ENCODE measurements at regions not wholly inside any gene's neighbourhood (a gene's known extent, or its start where the extent isn't known, plus 50 kb on each side); places are given as distances from the start of the nearest gene placed in this dataset.

DNA sequence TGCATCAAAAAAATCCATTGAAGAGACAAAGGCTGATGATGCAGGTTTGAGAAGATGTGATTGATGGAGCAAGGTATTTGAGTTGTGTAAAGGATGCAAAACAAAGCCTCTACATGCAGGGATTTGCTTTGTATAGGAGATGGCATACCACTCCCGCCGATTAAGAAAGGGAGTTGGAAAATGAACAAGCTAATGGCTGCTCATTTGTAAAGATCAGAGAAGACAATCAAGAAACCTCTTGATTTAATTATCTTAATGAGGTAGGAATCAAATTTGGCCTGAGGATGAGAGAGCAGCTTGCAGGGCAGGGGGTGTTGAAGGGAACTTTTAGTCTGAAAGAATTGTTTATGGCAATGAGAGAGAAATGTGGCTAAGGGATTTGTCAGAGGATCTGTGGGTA, 448.2 kb upstream of the ADGRB3 start:
- TF ChIP-seq RBBP5 (IDR thresholded peaks at IDR 0.05; ENCODE audit: borderline replicate concordance, low read depth, low read length), result no peak
- no peak for TF ChIP-seq GTF2F1 (IDR thresholded peaks at IDR 0.05; ENCODE audit: borderline replicate concordance, low read depth, low read length)
- TF ChIP-seq EGR1 (IDR thresholded peaks at IDR 0.05; ENCODE audit: borderline replicate concordance, low read depth, low read length), result no peak
- no peak for TF ChIP-seq POLR2A (IDR thresholded peaks at IDR 0.05; ENCODE audit: control extremely low read depth in 1 of 2, low read depth in 2 of 2, low read length in 2 of 2)
- no peak for TF ChIP-seq ZNF274 (IDR thresholded peaks at IDR 0.05; ENCODE audit: borderline replicate concordance, extremely low read depth, low read length)
- TF ChIP-seq, protein P1, sequence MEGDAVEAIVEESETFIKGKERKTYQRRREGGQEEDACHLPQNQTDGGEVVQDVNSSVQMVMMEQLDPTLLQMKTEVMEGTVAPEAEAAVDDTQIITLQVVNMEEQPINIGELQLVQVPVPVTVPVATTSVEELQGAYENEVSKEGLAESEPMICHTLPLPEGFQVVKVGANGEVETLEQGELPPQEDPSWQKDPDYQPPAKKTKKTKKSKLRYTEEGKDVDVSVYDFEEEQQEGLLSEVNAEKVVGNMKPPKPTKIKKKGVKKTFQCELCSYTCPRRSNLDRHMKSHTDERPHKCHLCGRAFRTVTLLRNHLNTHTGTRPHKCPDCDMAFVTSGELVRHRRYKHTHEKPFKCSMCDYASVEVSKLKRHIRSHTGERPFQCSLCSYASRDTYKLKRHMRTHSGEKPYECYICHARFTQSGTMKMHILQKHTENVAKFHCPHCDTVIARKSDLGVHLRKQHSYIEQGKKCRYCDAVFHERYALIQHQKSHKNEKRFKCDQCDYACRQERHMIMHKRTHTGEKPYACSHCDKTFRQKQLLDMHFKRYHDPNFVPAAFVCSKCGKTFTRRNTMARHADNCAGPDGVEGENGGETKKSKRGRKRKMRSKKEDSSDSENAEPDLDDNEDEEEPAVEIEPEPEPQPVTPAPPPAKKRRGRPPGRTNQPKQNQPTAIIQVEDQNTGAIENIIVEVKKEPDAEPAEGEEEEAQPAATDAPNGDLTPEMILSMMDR (IDR thresholded peaks at IDR 0.05; ENCODE audit: control extremely low read depth in 1 of 3, insufficient read depth in 1 of 3, low read depth in 1 of 3, low read length in 3 of 3), result no peak
- no peak for TF ChIP-seq RAD21 (IDR thresholded peaks at IDR 0.05 in 1 of 2, conservative IDR thresholded peaks at IDR 0.05 in 1 of 2; ENCODE audit: low read depth in 2 of 2, low read length in 2 of 2)
- no peak for TF ChIP-seq EZH2 (IDR thresholded peaks at IDR 0.05; ENCODE audit: low read depth, low read length, severe bottlenecking)
- TF ChIP-seq, protein P2, sequence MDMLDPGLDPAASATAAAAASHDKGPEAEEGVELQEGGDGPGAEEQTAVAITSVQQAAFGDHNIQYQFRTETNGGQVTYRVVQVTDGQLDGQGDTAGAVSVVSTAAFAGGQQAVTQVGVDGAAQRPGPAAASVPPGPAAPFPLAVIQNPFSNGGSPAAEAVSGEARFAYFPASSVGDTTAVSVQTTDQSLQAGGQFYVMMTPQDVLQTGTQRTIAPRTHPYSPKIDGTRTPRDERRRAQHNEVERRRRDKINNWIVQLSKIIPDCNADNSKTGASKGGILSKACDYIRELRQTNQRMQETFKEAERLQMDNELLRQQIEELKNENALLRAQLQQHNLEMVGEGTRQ (IDR thresholded peaks at IDR 0.05; ENCODE audit: low read length), result no peak
- no peak for TF ChIP-seq SIN3A (conservative IDR thresholded peaks at IDR 0.05 in 1 of 2, IDR thresholded peaks at IDR 0.05 in 1 of 2; ENCODE audit: low read depth in 1 of 2, low read length in 2 of 2)
- no peak for TF ChIP-seq POLR2AphosphoS5 (IDR thresholded peaks at IDR 0.05; ENCODE audit: low read depth, low read length)

Measured in H1 (cell line).